HepG2 (cell line): ENCODE measurements at regions not wholly inside any gene's neighbourhood (a gene's known extent, or its start where the extent isn't known, plus 50 kb on each side); places are given as distances from the start of the nearest gene placed in this dataset.

ENCODE experiments used
- ATAC-seq: fragments of 200-7000 bp; cut with Tn5 transposase; 3 replicates; pipeline ENCODE4 v1.9.1; 2020; ENCODE audit warnings: mild to moderate bottlenecking, moderate library complexity
- BruUV-seq: library from RNA; stranded (reverse); fragments of 400-500 nt; replicated peaks from 2 replicates; lab custom pipeline; 2021; lab: Mats Ljungman, UMichigan
- CTCF ChIA-PET: fragments of 300-600 bp; formaldehyde crosslinking; extraction: SDS; loops from one replicate; lab custom pipeline; 2021; ENCODE audit warnings: low total read pairs, inconsistent platforms, low intra/inter-chr PET ratio; lab: Yijun Ruan, JAX
- POLR2A ChIA-PET: fragments of 350-600 bp; sonication (Branson Sonifier 250); formaldehyde crosslinking; loops from one replicate; lab custom pipeline; 2020; ENCODE audit warnings: antibody characterized with exemption, inconsistent platforms; lab: Yijun Ruan, JAX
- DNase-seq: peaks from one replicate; pipeline ENCODE4 v3.0.0-alpha.2; 2015; ENCODE audit warnings: low spot score
- FAIRE-seq: peaks from 3 replicates; lab custom pipeline; 2011; peaks lifted over from hg19 to GRCh38; lab: Jason Lieb, UNC
- H2AFZ ChIP-seq: one replicate; pipeline ENCODE4 v1.6.1; 2011; ENCODE audit warnings: low read length, inconsistent platforms
- H3K27ac ChIP-seq: fragments of 300-600 bp; 3 replicates; pipeline ENCODE4 v1.8.0; 2011; ENCODE audit warnings: mixed run types, mild to moderate bottlenecking, mixed read lengths, low read length, inconsistent platforms; ENCODE audit not compliant: insufficient read depth; ENCODE audit errors: extremely low read length
- H3K27me3 ChIP-seq, 2 experiments: fragments of 200-600 bp in 1 of 2; 2 replicates in 1 of 2; 3 replicates in 1 of 2; pipeline versions ENCODE4 v1.6.0 to v1.8.0; 2011; ENCODE audit warnings: low read length in 2 of 2, mild to moderate bottlenecking in 2 of 2, moderate library complexity in 2 of 2, inconsistent platforms in 1 of 2; ENCODE audit not compliant: insufficient read depth in 2 of 2, control insufficient read depth in 1 of 2
- H3K36me3 ChIP-seq, 2 experiments: fragments of 200-600 bp in 1 of 2; replicated peaks in 1 of 2; 2 replicates in 1 of 2; 3 replicates in 1 of 2; pipeline versions ENCODE4 v1.5.1 to v1.8.0; 2011; ENCODE audit warnings: low read length in 2 of 2, inconsistent platforms in 1 of 2; ENCODE audit not compliant: insufficient read depth in 2 of 2, control insufficient read depth in 1 of 2
- H3K4me1 ChIP-seq: 2 replicates; pipeline ENCODE4 v1.5.1; 2012; ENCODE audit warnings: low read length, inconsistent platforms; ENCODE audit not compliant: insufficient read depth
- H3K4me2 ChIP-seq: 2 replicates; pipeline ENCODE4 v1.6.0; 2011; ENCODE audit warnings: low read depth, low read length, inconsistent platforms
- H3K4me3 ChIP-seq, 3 experiments: fragments of 200-600 bp in 1 of 3; sonication (generic), shearing (Covaris generic) in 1 of 3; replicated peaks in 1 of 3; 2 replicates each; pipeline ENCODE4 v1.5.1; 2011 to 2016; ENCODE audit warnings: low read length in 3 of 3, inconsistent platforms in 2 of 3, low read depth in 2 of 3, mild to moderate bottlenecking in 2 of 3, control low read depth in 1 of 3, mixed read lengths in 1 of 3; ENCODE audit not compliant: insufficient read depth in 1 of 3
- H3K79me2 ChIP-seq: one replicate; pipeline ENCODE4 v1.6.1; 2011; ENCODE audit warnings: low read length, inconsistent platforms; ENCODE audit not compliant: insufficient read depth
- H3K9ac ChIP-seq: 2 replicates; pipeline ENCODE4 v1.6.0; 2011; ENCODE audit warnings: mild to moderate bottlenecking, low read depth, low read length, inconsistent platforms; ENCODE audit not compliant: insufficient read depth
- H3K9me3 ChIP-seq: 2 replicates; pipeline ENCODE4 v1.5.1; 2012; ENCODE audit warnings: mild to moderate bottlenecking, low read length
- H4K20me1 ChIP-seq: 2 replicates; pipeline ENCODE4 v1.6.0; 2011; ENCODE audit warnings: inconsistent platforms, mild to moderate bottlenecking, low read length, moderate library complexity; ENCODE audit not compliant: insufficient read depth
- ELF3 ChIP-seq: IDR thresholded peaks from 2 replicates; pipeline ENCODE4 v1.6.1; 2016; ENCODE audit warnings: missing genetic modification reagents, missing compliant biosample characterization
- GATAD2A ChIP-seq: IDR thresholded peaks from 2 replicates; pipeline ENCODE4 v1.6.1; 2016
- MAFF ChIP-seq: IDR thresholded peaks from 2 replicates; pipeline ENCODE4 v1.6.1; 2011; ENCODE audit warnings: low read depth, low read length, improper control_type of control experiment
- MATR3 ChIP-seq: sonication (generic); formaldehyde crosslinking; IDR thresholded peaks from 2 replicates; pipeline ENCODE4 v1.4.0; 2020; ENCODE audit warnings: missing genetic modification reagents
- NFE2L1 ChIP-seq: sonication (generic); formaldehyde crosslinking; IDR thresholded peaks from 2 replicates; pipeline ENCODE4 v1.4.0; 2020; ENCODE audit warnings: missing genetic modification reagents, mild to moderate bottlenecking, borderline replicate concordance
- NFRKB ChIP-seq: fragments of 450-650 bp; IDR thresholded peaks from 2 replicates; pipeline ENCODE4 v1.6.1; 2017
- NR2F1 ChIP-seq, 2 experiments: fragments of 450-650 bp in 1 of 2; formaldehyde crosslinking in 1 of 2; IDR thresholded peaks; 2 replicates each; pipeline versions ENCODE4 v1.5.0 to v1.6.1; 2016 to 2020; ENCODE audit warnings: mild to moderate bottlenecking in 1 of 2, missing compliant biosample characterization in 1 of 2, missing genetic modification reagents in 1 of 2, moderate library complexity in 1 of 2
- TCF12 ChIP-seq, 2 experiments: fragments of 450-650 bp in 1 of 2; sonication (generic) in 1 of 2; formaldehyde crosslinking in 1 of 2; IDR thresholded peaks; 2 replicates each; pipeline versions ENCODE4 v1.6.1 to v1.8.0; 2017 to 2022; ENCODE audit warnings: antibody characterized with exemption in 1 of 2, mild to moderate bottlenecking in 1 of 2, missing genetic modification reagents in 1 of 2, moderate library complexity in 1 of 2
- TOPORS ChIP-seq: sonication (generic); formaldehyde crosslinking; IDR thresholded peaks from 2 replicates; pipeline ENCODE4 v1.8.0; 2023; ENCODE audit warnings: mild to moderate bottlenecking, missing genetic modification reagents
- ZNF615 ChIP-seq: sonication (generic); formaldehyde crosslinking; IDR thresholded peaks from 2 replicates; pipeline ENCODE4 v1.5.0; 2020; ENCODE audit warnings: mild to moderate bottlenecking, missing genetic modification reagents, borderline replicate concordance
- ZSCAN31 ChIP-seq: sonication (generic); formaldehyde crosslinking; IDR thresholded peaks from 2 replicates; pipeline ENCODE4 v1.5.0; 2020; ENCODE audit warnings: low read depth, mild to moderate bottlenecking, missing genetic modification reagents
- WGBS: methylation state at CpG from one replicate; pipeline ENCODE4 v1.1.6; 2017; ENCODE audit warnings: low lambda C conversion rate; 5-methylcytosine and 5-hydroxymethylcytosine counted together
- in situ Hi-C: cut with HindIII; loops from 2 replicates; pipeline ENCODE4 v1.10.0; 2017; ENCODE audit warnings: low pct_unique_long_range_greater_than_20kb; ENCODE audit not compliant: extremely low pct_ligation_motif_present
- intact Hi-C: fragments of 100-400 bp; cut with micrococcal nuclease; formaldehyde crosslinking; loops from one replicate; pipeline ENCODE4 v1.10.0; 2022; ENCODE audit not compliant: unreplicated experiment
- TF ChIP-seq, protein P1 (sequence below), 2 experiments: IDR thresholded peaks; 2 replicates each; pipeline ENCODE4 v1.6.1; 2011 to 2012; ENCODE audit warnings: low read length in 2 of 2, borderline replicate concordance in 1 of 2, low read depth in 1 of 2, mild to moderate bottlenecking in 1 of 2, moderate library complexity in 1 of 2
- TF ChIP-seq, protein P2 (sequence below): sonication (generic); formaldehyde crosslinking; IDR thresholded peaks from 2 replicates; pipeline ENCODE4 v1.5.1; 2020; ENCODE audit warnings: mild to moderate bottlenecking, missing genetic modification reagents, borderline replicate concordance

DNA sequence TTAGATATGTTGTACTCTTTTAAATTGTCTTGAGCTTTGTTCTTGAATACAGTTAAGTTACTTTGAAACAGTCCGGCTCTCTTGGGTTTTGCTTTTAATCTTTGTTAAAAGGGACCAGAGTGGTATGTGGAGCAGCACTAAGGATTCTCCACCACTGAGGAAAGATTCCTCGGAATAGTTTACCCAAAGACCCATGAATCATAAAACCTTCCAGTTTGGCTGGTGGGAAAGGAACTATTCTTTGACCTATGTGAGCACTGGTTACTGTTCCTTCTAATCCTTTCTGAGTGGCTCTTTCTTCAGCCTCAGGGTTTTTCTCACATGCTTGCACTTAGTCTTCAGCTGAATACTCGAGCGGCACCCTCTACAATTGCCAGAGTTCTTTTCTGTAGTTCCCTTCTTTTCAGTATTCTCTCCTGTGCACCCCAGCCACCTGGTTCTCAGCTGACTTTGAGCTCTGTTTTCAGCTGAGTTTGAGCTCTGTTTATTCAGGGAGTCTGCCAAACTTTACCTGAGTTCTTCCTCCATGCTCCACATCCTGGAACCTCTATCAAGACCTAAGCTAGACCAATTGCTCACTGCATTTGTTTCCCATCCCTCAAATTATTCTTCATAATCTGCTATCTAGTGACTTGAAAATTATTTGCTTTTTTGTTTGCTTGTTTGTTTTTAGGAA lies 253.8 kb upstream of the PLXNA2 start:
- no peaks in the 10 kb centered on the region for H3K36me3 ChIP-seq
- POLR2A ChIA-PET, result no interaction called here
- no peak overlapping the region for H2AFZ ChIP-seq
- H3K4me2 ChIP-seq, result no peak overlapping the region
- in situ Hi-C loops, result no loop called here
- intact Hi-C loops, result no loop called here
- H3K9me3 ChIP-seq, result no peaks in the 10 kb centered on the region
- BruUV-seq, result no TSS peak
- H3K27ac ChIP-seq, result no peak overlapping the region
- CTCF ChIA-PET, result no interaction called here
- no peaks in the 10 kb centered on the region for H3K79me2 ChIP-seq
- H3K27me3 ChIP-seq, result no peaks in the 10 kb centered on the region
- 14% methylated on average over 4 of the region's 4 CpGs for WGBS
- DNase-seq, result no peak
- FAIRE-seq, result no peak
- ATAC-seq, result no peak
- H3K9ac ChIP-seq, result no peak overlapping the region
- H3K4me1 ChIP-seq, result no peaks in the 10 kb centered on the region
- no peak overlapping the region for H3K4me3 ChIP-seq
- no peaks in the 10 kb centered on the region for H4K20me1 ChIP-seq
- TF ChIP-seq MATR3 (no peak), MAFF (no peak), NFE2L1 (no peak), TOPORS (no peak), ZSCAN31 (no peak), TCF12 (IDR thresholded peaks at IDR 0.05) (no peak), TCF12 (CRISPR knock-in tag; IDR thresholded peaks at IDR 0.05) (no peak), NR2F1 (CRISPR knock-in tag; IDR thresholded peaks at IDR 0.05) (no peak), NFRKB (no peak), ZNF615 (CRISPR knock-in tag) (no peak), ELF3 (CRISPR knock-in tag) (no peak), GATAD2A (no peak)
- TF ChIP-seq, protein P1, sequence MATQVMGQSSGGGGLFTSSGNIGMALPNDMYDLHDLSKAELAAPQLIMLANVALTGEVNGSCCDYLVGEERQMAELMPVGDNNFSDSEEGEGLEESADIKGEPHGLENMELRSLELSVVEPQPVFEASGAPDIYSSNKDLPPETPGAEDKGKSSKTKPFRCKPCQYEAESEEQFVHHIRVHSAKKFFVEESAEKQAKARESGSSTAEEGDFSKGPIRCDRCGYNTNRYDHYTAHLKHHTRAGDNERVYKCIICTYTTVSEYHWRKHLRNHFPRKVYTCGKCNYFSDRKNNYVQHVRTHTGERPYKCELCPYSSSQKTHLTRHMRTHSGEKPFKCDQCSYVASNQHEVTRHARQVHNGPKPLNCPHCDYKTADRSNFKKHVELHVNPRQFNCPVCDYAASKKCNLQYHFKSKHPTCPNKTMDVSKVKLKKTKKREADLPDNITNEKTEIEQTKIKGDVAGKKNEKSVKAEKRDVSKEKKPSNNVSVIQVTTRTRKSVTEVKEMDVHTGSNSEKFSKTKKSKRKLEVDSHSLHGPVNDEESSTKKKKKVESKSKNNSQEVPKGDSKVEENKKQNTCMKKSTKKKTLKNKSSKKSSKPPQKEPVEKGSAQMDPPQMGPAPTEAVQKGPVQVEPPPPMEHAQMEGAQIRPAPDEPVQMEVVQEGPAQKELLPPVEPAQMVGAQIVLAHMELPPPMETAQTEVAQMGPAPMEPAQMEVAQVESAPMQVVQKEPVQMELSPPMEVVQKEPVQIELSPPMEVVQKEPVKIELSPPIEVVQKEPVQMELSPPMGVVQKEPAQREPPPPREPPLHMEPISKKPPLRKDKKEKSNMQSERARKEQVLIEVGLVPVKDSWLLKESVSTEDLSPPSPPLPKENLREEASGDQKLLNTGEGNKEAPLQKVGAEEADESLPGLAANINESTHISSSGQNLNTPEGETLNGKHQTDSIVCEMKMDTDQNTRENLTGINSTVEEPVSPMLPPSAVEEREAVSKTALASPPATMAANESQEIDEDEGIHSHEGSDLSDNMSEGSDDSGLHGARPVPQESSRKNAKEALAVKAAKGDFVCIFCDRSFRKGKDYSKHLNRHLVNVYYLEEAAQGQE (IDR thresholded peaks at IDR 0.05; ENCODE audit: borderline replicate concordance in 1 of 2, low read depth in 1 of 2, low read length in 2 of 2), result no peak
- TF ChIP-seq, protein P2, sequence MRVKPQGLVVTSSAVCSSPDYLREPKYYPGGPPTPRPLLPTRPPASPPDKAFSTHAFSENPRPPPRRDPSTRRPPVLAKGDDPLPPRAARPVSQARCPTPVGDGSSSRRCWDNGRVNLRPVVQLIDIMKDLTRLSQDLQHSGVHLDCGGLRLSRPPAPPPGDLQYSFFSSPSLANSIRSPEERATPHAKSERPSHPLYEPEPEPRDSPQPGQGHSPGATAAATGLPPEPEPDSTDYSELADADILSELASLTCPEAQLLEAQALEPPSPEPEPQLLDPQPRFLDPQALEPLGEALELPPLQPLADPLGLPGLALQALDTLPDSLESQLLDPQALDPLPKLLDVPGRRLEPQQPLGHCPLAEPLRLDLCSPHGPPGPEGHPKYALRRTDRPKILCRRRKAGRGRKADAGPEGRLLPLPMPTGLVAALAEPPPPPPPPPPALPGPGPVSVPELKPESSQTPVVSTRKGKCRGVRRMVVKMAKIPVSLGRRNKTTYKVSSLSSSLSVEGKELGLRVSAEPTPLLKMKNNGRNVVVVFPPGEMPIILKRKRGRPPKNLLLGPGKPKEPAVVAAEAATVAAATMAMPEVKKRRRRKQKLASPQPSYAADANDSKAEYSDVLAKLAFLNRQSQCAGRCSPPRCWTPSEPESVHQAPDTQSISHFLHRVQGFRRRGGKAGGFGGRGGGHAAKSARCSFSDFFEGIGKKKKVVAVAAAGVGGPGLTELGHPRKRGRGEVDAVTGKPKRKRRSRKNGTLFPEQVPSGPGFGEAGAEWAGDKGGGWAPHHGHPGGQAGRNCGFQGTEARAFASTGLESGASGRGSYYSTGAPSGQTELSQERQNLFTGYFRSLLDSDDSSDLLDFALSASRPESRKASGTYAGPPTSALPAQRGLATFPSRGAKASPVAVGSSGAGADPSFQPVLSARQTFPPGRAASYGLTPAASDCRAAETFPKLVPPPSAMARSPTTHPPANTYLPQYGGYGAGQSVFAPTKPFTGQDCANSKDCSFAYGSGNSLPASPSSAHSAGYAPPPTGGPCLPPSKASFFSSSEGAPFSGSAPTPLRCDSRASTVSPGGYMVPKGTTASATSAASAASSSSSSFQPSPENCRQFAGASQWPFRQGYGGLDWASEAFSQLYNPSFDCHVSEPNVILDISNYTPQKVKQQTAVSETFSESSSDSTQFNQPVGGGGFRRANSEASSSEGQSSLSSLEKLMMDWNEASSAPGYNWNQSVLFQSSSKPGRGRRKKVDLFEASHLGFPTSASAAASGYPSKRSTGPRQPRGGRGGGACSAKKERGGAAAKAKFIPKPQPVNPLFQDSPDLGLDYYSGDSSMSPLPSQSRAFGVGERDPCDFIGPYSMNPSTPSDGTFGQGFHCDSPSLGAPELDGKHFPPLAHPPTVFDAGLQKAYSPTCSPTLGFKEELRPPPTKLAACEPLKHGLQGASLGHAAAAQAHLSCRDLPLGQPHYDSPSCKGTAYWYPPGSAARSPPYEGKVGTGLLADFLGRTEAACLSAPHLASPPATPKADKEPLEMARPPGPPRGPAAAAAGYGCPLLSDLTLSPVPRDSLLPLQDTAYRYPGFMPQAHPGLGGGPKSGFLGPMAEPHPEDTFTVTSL (CRISPR knock-in tag), result no peak
